Type B pancreatic cell (in vitro differentiated cells): ENCODE measurements at regions not wholly inside any gene's neighbourhood (a gene's known extent, or its start where the extent isn't known, plus 50 kb on each side); places are given as distances from the start of the nearest gene placed in this dataset.

Experiments
- DNase-seq: peaks from one replicate; pipeline ENCODE4 v3.0.0; 2021; ENCODE audit warnings: mixed read lengths; ENCODE audit not compliant: unreplicated experiment; ENCODE audit errors: extremely low spot score
- H3K27ac Mint-ChIP-seq: 2 replicates; pipeline ENCODE4 v1.8.0; 2021; ENCODE audit warnings: mild to moderate bottlenecking, mixed read lengths
- H3K27me3 Mint-ChIP-seq: 2 replicates; pipeline ENCODE4 v1.8.0; 2021; ENCODE audit warnings: mixed read lengths
- H3K36me3 Mint-ChIP-seq: 2 replicates; pipeline ENCODE4 v1.8.0; 2021; ENCODE audit warnings: mixed read lengths
- H3K4me1 Mint-ChIP-seq: one replicate; pipeline ENCODE4 v1.8.0; 2021; ENCODE audit warnings: mixed read lengths; ENCODE audit not compliant: unreplicated experiment
- H3K4me3 Mint-ChIP-seq: 2 replicates; pipeline ENCODE4 v1.8.0; 2021; ENCODE audit warnings: mild to moderate bottlenecking, mixed read lengths
- H3K9me3 Mint-ChIP-seq: 2 replicates; pipeline ENCODE4 v1.8.0; 2021; ENCODE audit warnings: mixed read lengths
- CTCF ChIP-seq: fragments of 200-600 bp; sonication (generic); conservative IDR thresholded peaks from 2 replicates; pipeline ENCODE4 v1.5.0; 2021; ENCODE audit warnings: antibody characterized with exemption, mild to moderate bottlenecking

DNA sequence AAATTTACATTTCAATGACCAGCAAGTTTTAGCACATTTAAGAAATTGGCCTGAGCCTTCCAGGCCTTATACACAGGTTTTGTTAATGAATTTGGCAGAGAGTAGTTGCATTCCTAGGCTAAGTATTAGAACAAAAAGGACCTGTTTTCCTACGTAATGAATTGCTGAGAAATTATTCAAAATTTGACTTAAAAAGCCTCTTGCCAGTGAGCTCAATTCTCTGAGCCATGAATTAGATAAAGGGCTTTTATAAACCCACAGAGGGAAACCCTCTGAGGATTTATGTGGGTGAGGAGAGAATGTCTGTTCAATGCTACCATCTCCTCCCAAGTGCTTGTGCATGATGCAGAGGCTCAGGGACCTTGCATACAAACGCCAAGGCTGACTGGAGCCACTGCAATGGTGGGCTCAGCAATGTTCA, 94.5 kb upstream of the PELI2 start:
- no peak for TF ChIP-seq CTCF
- no peak for DNase-seq
- Mint-ChIP-seq H3K36me3 (no peaks in the 10 kb centered on the region), H3K9me3 (peaks cover 6% of the 10 kb centered on the region), H3K27ac (no peak overlapping the region), H3K4me3 (no peak overlapping the region), H3K27me3 (no peaks in the 10 kb centered on the region), H3K4me1 (peaks cover 12% of the 10 kb centered on the region)

GRCh38 chr14:56025191-56025590, 93.0 kb upstream of the PELI2 start:
- Mint-ChIP-seq H3K4me3 (no peak overlapping the region), H3K36me3 (no peaks in the 10 kb centered on the region), H3K27ac (no peak overlapping the region), H3K4me1 (peaks cover 12% of the 10 kb centered on the region), H3K9me3 (peaks cover 6% of the 10 kb centered on the region), H3K27me3 (no peaks in the 10 kb centered on the region)
- TF ChIP-seq CTCF: no peak
- DNase-seq: no peak

- Mint-ChIP-seq H3K27ac (no peak overlapping the region), H3K4me3 (no peak overlapping the region), H3K9me3 (no peaks in the 10 kb centered on the region), H3K4me1 (peaks cover 12% of the 10 kb centered on the region), H3K27me3 (no peaks in the 10 kb centered on the region), H3K36me3 (no peaks in the 10 kb centered on the region)
- no peak for TF ChIP-seq CTCF
- DNase-seq: no peak
Measured at GRCh38 chr14:56026506-56026905, 91.7 kb upstream of the PELI2 start.

DNA sequence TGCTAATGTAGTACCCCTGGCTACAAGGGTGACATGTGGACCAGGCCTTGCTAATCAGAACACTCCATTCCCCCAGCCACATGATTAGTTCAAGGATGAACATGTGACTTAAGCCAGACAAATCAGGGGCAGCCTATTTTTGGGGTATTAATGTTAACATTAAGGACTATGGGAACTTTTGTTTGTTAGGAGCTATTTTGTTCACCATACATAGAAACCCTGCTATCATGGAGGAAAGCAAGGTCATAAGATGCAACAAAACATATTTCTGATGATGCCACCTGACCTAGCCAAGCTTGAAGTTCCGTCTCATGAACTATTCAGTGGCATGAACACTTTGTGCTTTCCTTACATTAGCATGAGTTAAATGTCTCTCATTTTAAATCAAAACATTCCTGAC, 90.8 kb upstream of the PELI2 start:
- no peaks in the 10 kb centered on the region for H3K36me3 Mint-ChIP-seq
- peaks cover 12% of the 10 kb centered on the region for H3K4me1 Mint-ChIP-seq
- no peaks in the 10 kb centered on the region for H3K9me3 Mint-ChIP-seq
- TF ChIP-seq CTCF: no peak
- no peak overlapping the region for H3K27ac Mint-ChIP-seq
- H3K27me3 Mint-ChIP-seq: no peaks in the 10 kb centered on the region
- DNase-seq: no peak
- no peak overlapping the region for H3K4me3 Mint-ChIP-seq

GRCh38 chr14:56027916-56028712, 90.1 kb upstream of the PELI2 start:
- no peaks in the 10 kb centered on the region for H3K9me3 Mint-ChIP-seq
- no peak for TF ChIP-seq CTCF
- H3K36me3 Mint-ChIP-seq: no peaks in the 10 kb centered on the region

More at GRCh38 chr14:56027916-56028712, 90.1 kb upstream of the PELI2 start:
- no peak overlapping the region for H3K27ac Mint-ChIP-seq
- H3K4me3 Mint-ChIP-seq: no peak overlapping the region
- H3K27me3 Mint-ChIP-seq: no peaks in the 10 kb centered on the region
- H3K4me1 Mint-ChIP-seq: peaks cover 12% of the 10 kb centered on the region
- DNase-seq: no peak
